K562 (cell line): ENCODE measurements at regions not wholly inside any gene's neighbourhood (a gene's known extent, or its start where the extent isn't known, plus 50 kb on each side); places are given as distances from the start of the nearest gene placed in this dataset.

Source experiments
- ATAC-seq: fragments of 200-7000 bp; cut with Tn5 transposase; 3 replicates; pipeline ENCODE4 v1.9.1; 2020; ENCODE audit warnings: moderate library complexity
- BruUV-seq: library from RNA; stranded (reverse); fragments of 400-500 nt; replicated peaks from 2 replicates; lab custom pipeline; 2021; lab: Mats Ljungman, UMichigan
- CTCF ChIA-PET: fragments of 300-600 bp; formaldehyde crosslinking; extraction: SDS; loops from one replicate; lab custom pipeline; 2021; ENCODE audit warnings: low intra/inter-chr PET ratio; lab: Yijun Ruan, JAX
- POLR2A ChIA-PET: fragments of 300-600, 350-650 bp; sonication (Branson Sonifier 250); formaldehyde crosslinking; extraction: SDS; loops from one replicate; lab custom pipeline; 2021; ENCODE audit warnings: antibody characterized with exemption, inconsistent platforms; lab: Yijun Ruan, JAX
- DNase-seq, 4 experiments: peaks; one replicate each; pipeline versions ENCODE4 v3.0.0 to v3.0.0-alpha.2; 2011 to 2018; ENCODE audit warnings: low spot score in 3 of 4, mixed read lengths in 3 of 4; ENCODE audit errors: extremely low read depth in 1 of 4
- FAIRE-seq: peaks from 2 replicates; lab custom pipeline; 2011; peaks lifted over from hg19 to GRCh38; lab: Jason Lieb, UNC
- H2AFZ ChIP-seq: 2 replicates; pipeline ENCODE4 v1.6.0; 2011; ENCODE audit warnings: low read depth, low read length, control low read depth, inconsistent platforms
- H3K27ac ChIP-seq: fragments of 200-600 bp; 3 replicates; pipeline ENCODE4 v1.8.0; 2011; ENCODE audit warnings: low read depth, mild to moderate bottlenecking, control low read depth, inconsistent platforms, low read length, moderate library complexity, mixed read lengths; ENCODE audit errors: extremely low read depth
- H3K27me3 ChIP-seq, 2 experiments: fragments of 300-600 bp in 1 of 2; 2 replicates in 1 of 2; 3 replicates in 1 of 2; pipeline versions ENCODE4 v1.6.0 to v1.8.0; 2011; ENCODE audit warnings: inconsistent platforms in 2 of 2, low read length in 2 of 2, mild to moderate bottlenecking in 1 of 2, mixed read lengths in 1 of 2, moderate library complexity in 1 of 2; ENCODE audit not compliant: control insufficient read depth in 2 of 2, insufficient read depth in 2 of 2
- H3K36me3 ChIP-seq: fragments of 300-600 bp; 3 replicates; pipeline ENCODE4 v1.8.0; 2011; ENCODE audit warnings: mild to moderate bottlenecking, low read length, inconsistent platforms; ENCODE audit not compliant: control insufficient read depth, insufficient read depth
- H3K4me1 ChIP-seq, 2 experiments: fragments of 200-600 bp in 1 of 2; replicated peaks in 1 of 2; 2 replicates in 1 of 2; 3 replicates in 1 of 2; pipeline versions ENCODE4 v1.5.1 to v1.8.0; 2011; ENCODE audit warnings: inconsistent platforms in 2 of 2, low read length in 2 of 2, mild to moderate bottlenecking in 1 of 2, mixed read lengths in 1 of 2, moderate library complexity in 1 of 2; ENCODE audit not compliant: control insufficient read depth in 2 of 2, insufficient read depth in 2 of 2
- H3K4me2 ChIP-seq: 2 replicates; pipeline ENCODE4 v1.6.1; 2011; ENCODE audit warnings: low read length, control low read depth, inconsistent platforms, mixed read lengths; ENCODE audit not compliant: insufficient read depth
- H3K4me3 ChIP-seq: fragments of 200-600 bp; sonication (generic), shearing (Covaris generic); 2 replicates; pipeline ENCODE4 v1.5.1; 2016; ENCODE audit warnings: control low read depth, inconsistent platforms
- H3K79me2 ChIP-seq: fragments of 200-600 bp; 3 replicates; pipeline ENCODE4 v1.8.0; 2011; ENCODE audit warnings: low read length, inconsistent platforms; ENCODE audit not compliant: control insufficient read depth, insufficient read depth
- H3K9ac ChIP-seq, 2 experiments: 2 replicates each; pipeline versions ENCODE4 v1.6.0 to v1.6.1; 2011; ENCODE audit warnings: low read depth in 2 of 2, low read length in 2 of 2, control low read depth in 1 of 2, inconsistent platforms in 1 of 2, mild to moderate bottlenecking in 1 of 2, mixed read lengths in 1 of 2; ENCODE audit not compliant: insufficient read depth in 1 of 2
- H3K9me1 ChIP-seq: one replicate; pipeline ENCODE4 v1.6.0; 2011; ENCODE audit warnings: inconsistent platforms, mild to moderate bottlenecking, low read length, moderate library complexity; ENCODE audit not compliant: control insufficient read depth, insufficient read depth
- H3K9me3 ChIP-seq: replicated peaks from 2 replicates; pipeline ENCODE4 v1.5.1; 2011; ENCODE audit warnings: low read depth, low read length, inconsistent platforms; ENCODE audit not compliant: control insufficient read depth, insufficient read depth
- H4K20me1 ChIP-seq: replicated peaks from 2 replicates; pipeline ENCODE4 v1.6.1; 2011; ENCODE audit warnings: low read length, inconsistent platforms, mixed read lengths; ENCODE audit not compliant: control insufficient read depth, insufficient read depth
- DIDO1 ChIP-seq: fragments of 450-650 bp; IDR thresholded peaks from 2 replicates; pipeline ENCODE4 v1.6.1; 2016; ENCODE audit warnings: low read depth, missing biosample characterization, missing genetic modification characterization
- DNMT1 ChIP-seq: fragments of 450-650 bp; IDR thresholded peaks from 2 replicates; pipeline ENCODE4 v1.6.1; 2016; ENCODE audit warnings: antibody characterized with exemption, mild to moderate bottlenecking
- E2F5 ChIP-seq: sonication (generic); formaldehyde crosslinking; IDR thresholded peaks from 2 replicates; pipeline ENCODE4 v1.8.0; 2022; ENCODE audit warnings: mild to moderate bottlenecking, missing genetic modification reagents
- HNRNPH1 ChIP-seq: fragments of 200-400 bp; formaldehyde crosslinking; optimal IDR thresholded peaks from 2 replicates; pipeline ENCODE3; 2017; ENCODE audit warnings: low read depth, mild to moderate bottlenecking, low read length, moderate library complexity
- HNRNPK ChIP-seq: fragments of 200-400 bp; formaldehyde crosslinking; IDR thresholded peaks from one replicate; pipeline ENCODE4 v1.6.1; 2018; ENCODE audit warnings: mild to moderate bottlenecking, low read depth, low read length; ENCODE audit not compliant: poor library complexity, severe bottlenecking
- MYBL2 ChIP-seq, 2 experiments: fragments of 450-650 bp in 1 of 2; sonication (generic) in 1 of 2; formaldehyde crosslinking in 1 of 2; IDR thresholded peaks; 2 replicates each; pipeline versions ENCODE4 v1.6.1 to v1.8.1; 2017 to 2022; ENCODE audit warnings: borderline replicate concordance in 1 of 2, inconsistent platforms in 1 of 2, low read depth in 1 of 2, mild to moderate bottlenecking in 1 of 2, missing genetic modification reagents in 1 of 2, moderate library complexity in 1 of 2
- NCOA1 ChIP-seq: fragments of 450-650 bp; IDR thresholded peaks from 2 replicates; pipeline ENCODE4 v1.6.1; 2016; ENCODE audit warnings: low read depth
- NUFIP1 ChIP-seq: fragments of 450-650 bp; IDR thresholded peaks from 2 replicates; pipeline ENCODE4 v1.6.1; 2018; ENCODE audit not compliant: partially characterized antibody
- PHF8 ChIP-seq: fragments of 200-600 bp; sonication (generic); IDR thresholded peaks from 2 replicates; pipeline ENCODE4 v1.6.1; 2012; ENCODE audit warnings: mixed run types, mild to moderate bottlenecking, inconsistent platforms, low read length, moderate library complexity, borderline replicate concordance
- SIN3B ChIP-seq: fragments of 450-650 bp; IDR thresholded peaks from 2 replicates; pipeline ENCODE4 v1.6.1; 2017; ENCODE audit warnings: low read depth, mild to moderate bottlenecking, moderate library complexity
- SIRT6 ChIP-seq: IDR thresholded peaks from one replicate; pipeline ENCODE4 v1.6.1; 2012; ENCODE audit warnings: low read depth, mild to moderate bottlenecking, control low read depth, inconsistent platforms, low read length, moderate library complexity
- THRAP3 ChIP-seq: fragments of 450-650 bp; IDR thresholded peaks from 2 replicates; pipeline ENCODE4 v1.6.1; 2016; ENCODE audit warnings: mild to moderate bottlenecking, inconsistent platforms, borderline replicate concordance
- XRCC4 ChIP-seq: IDR thresholded peaks from one replicate; pipeline ENCODE4 v1.6.1; 2011; ENCODE audit not compliant: insufficient read depth, insufficient read length; ENCODE audit errors: extremely low read depth
- ZNF695 ChIP-seq: fragments of 450-650 bp; formaldehyde crosslinking; IDR thresholded peaks from 2 replicates; pipeline ENCODE4 v1.4.0; 2020; ENCODE audit warnings: mild to moderate bottlenecking, moderate library complexity
- ZNF764 ChIP-seq: fragments of 250-450 bp; sonication (Bioruptor Pico); IDR thresholded peaks from 2 replicates; pipeline ENCODE4 v1.4.0; 2020; ENCODE audit warnings: low read depth, mild to moderate bottlenecking, moderate library complexity
- WGBS: fragments of 100-300 bp; shearing (Covaris generic); methylation state at CpG from one replicate; pipeline ENCODE4 v1.1.6; 2016; ENCODE audit warnings: low coverage, mixed read lengths; ENCODE audit not compliant: insufficient coverage; ENCODE audit errors: missing lambda C conversion rate; 5-methylcytosine and 5-hydroxymethylcytosine counted together
- in situ Hi-C: fragments of 300-500 bp; cut with MboI; formaldehyde crosslinking; loops from 4 replicates; pipeline ENCODE4 v1.15.0; 2018; ENCODE audit warnings: inconsistent platforms, mixed read lengths
- intact Hi-C: fragments of 100-400 bp; cut with micrococcal nuclease; formaldehyde crosslinking; loops from 2 replicates; pipeline ENCODE4 v1.14.2; 2022

- TF ChIP-seq MYBL2 (IDR thresholded peaks at IDR 0.05; ENCODE audit: low read depth) (no peak), MYBL2 (CRISPR knock-in tag; IDR thresholded peaks at IDR 0.05; ENCODE audit: borderline replicate concordance) (no peak)
These were observed 310.6 kb downstream of the NDFIP2 start (continued) for GRCh38 chr13:79791471-79792042.

- ChIA-PET POLR2A (no interaction called here), CTCF (no interaction called here)
- H3K36me3 ChIP-seq: no peaks in the 10 kb centered on the region
- TF ChIP-seq XRCC4 (no peak), SIRT6 (no peak), THRAP3 (no peak), NUFIP1 (no peak), ZNF695 (no peak), DNMT1 (no peak), E2F5 (CRISPR knock-in tag) (no peak), PHF8 (no peak), DIDO1 (tag) (no peak), ZNF764 (no peak), HNRNPH1 (no peak), HNRNPK (no peak), NCOA1 (no peak), SIN3B (no peak)
- FAIRE-seq (no peak), DNase-seq (no peak), ATAC-seq (no peak)
- BruUV-seq: no TSS peak
- intact Hi-C loops: no loop called here
- no peaks in the 10 kb centered on the region for H3K4me1 ChIP-seq
- no peak overlapping the region for H3K4me2 ChIP-seq
- H3K9me1 ChIP-seq: no peaks in the 10 kb centered on the region
- H4K20me1 ChIP-seq: no peaks in the 10 kb centered on the region
- H3K4me3 ChIP-seq: no peak overlapping the region
- in situ Hi-C loops: no loop called here
- 0% methylated on average over 4 of the region's 4 CpGs for WGBS
- no peak overlapping the region for H3K27ac ChIP-seq
- no peaks in the 10 kb centered on the region for H3K9me3 ChIP-seq
- no peaks in the 10 kb centered on the region for H3K79me2 ChIP-seq
- H3K9ac ChIP-seq: no peak overlapping the region
- H3K27me3 ChIP-seq: no peaks in the 10 kb centered on the region
- H2AFZ ChIP-seq: no peak overlapping the region
These were observed 305.2 kb downstream of the NDFIP2 start for GRCh38 chr13:79786176-79786575.
